Small intestine (tissue), 7 donors: ENCODE measurements at regions not wholly inside any gene's neighbourhood (a gene's known extent, or its start where the extent isn't known, plus 50 kb on each side); places are given as distances from the start of the nearest gene placed in this dataset.
A peak's percentile ranks its signal among the peaks of the same experiment; 100 is the strongest.

Experiments used
- DNase-seq, 2 donors: peaks; one replicate each; pipeline versions ENCODE4 v3.0.0 to v3.0.0-alpha.2; 2013
- FAIRE-seq: peaks from 2 replicates; lab custom pipeline; 2012; peaks lifted over from hg19 to GRCh38; lab: Jason Lieb, UNC
- H3K27ac ChIP-seq, 3 donors: one replicate each; pipeline ENCODE4 v1.5.1; 2013; ENCODE audit warnings: low read length in 2 of 3, mild to moderate bottlenecking in 2 of 3, control low read depth in 1 of 3, inconsistent platforms in 1 of 3, low read depth in 1 of 3, moderate library complexity in 1 of 3
- H3K27me3 ChIP-seq, 3 donors: one replicate each; pipeline ENCODE4 v1.6.1; 2013; ENCODE audit warnings: low read length in 3 of 3, inconsistent platforms in 1 of 3; ENCODE audit not compliant: control insufficient read depth in 3 of 3, insufficient read depth in 3 of 3
- H3K36me3 ChIP-seq, 3 donors: one replicate each; pipeline ENCODE4 v1.6.1; 2013; ENCODE audit warnings: low read length in 3 of 3, inconsistent platforms in 1 of 3, low read depth in 1 of 3, mild to moderate bottlenecking in 1 of 3, moderate library complexity in 1 of 3; ENCODE audit not compliant: control insufficient read depth in 3 of 3, insufficient read depth in 2 of 3
- H3K4me1 ChIP-seq, 3 donors: one replicate each; pipeline ENCODE4 v1.6.1; 2013; ENCODE audit warnings: low read length in 2 of 3, inconsistent platforms in 1 of 3, low read depth in 1 of 3, mild to moderate bottlenecking in 1 of 3, moderate library complexity in 1 of 3; ENCODE audit not compliant: control insufficient read depth in 3 of 3, insufficient read depth in 2 of 3
- H3K4me3 ChIP-seq, 3 donors: one replicate each; pipeline ENCODE4 v1.5.1; 2013; ENCODE audit warnings: low read length in 3 of 3, control low read depth in 1 of 3, inconsistent platforms in 1 of 3, low read depth in 1 of 3, mild to moderate bottlenecking in 1 of 3, moderate library complexity in 1 of 3
- H3K9me3 ChIP-seq, 2 donors: one replicate each; pipeline ENCODE4 v1.6.1; 2013; ENCODE audit warnings: low read depth in 1 of 2, low read length in 1 of 2; ENCODE audit not compliant: control insufficient read depth in 2 of 2, insufficient read depth in 1 of 2
- WGBS, 3 donors: extraction: QIAGEN DNeasy Blood & Tissue Kit; methylation state at CpG; one replicate each; pipeline ENCODE4 v1.1.7; 2013; 5-methylcytosine and 5-hydroxymethylcytosine counted together
- donor health status: healthy with polysubstance abuse.
- donor health status: control.
- donor health status: control.
- donor health status: Bipolar disorder and iron deficiency.
- donor health status: healthy.

- WGBS, 3 donors, result 74 to 89% (median 80%) methylated on average over 6 of the region's 6 CpGs
- no peak overlapping the region for H3K27ac ChIP-seq
- peaks cover 0 to 3% (median 0%) of the 10 kb centered on the region in 3 donors for H3K27me3 ChIP-seq
- no peaks in the 10 kb centered on the region for H3K4me1 ChIP-seq
- H3K9me3 ChIP-seq, result no peaks in the 10 kb centered on the region
- no peak for DNase-seq
- no peaks in the 10 kb centered on the region for H3K36me3 ChIP-seq
- FAIRE-seq, result no peak
- H3K4me3 ChIP-seq, result no peak overlapping the region
Measured at GRCh38 chr7:142328551-142328950, 70.7 kb upstream of the PRSS58 start.

GRCh38 chr7:142327628-142328405 lies 70.0 kb upstream of the PRSS58 start:
- Histone ChIP-seq H3K4me3 (no peak overlapping the region), H3K9me3 (no peaks in the 10 kb centered on the region), H3K27me3 (no peaks in the 10 kb centered on the region), H3K36me3 (no peaks in the 10 kb centered on the region), H3K4me1 (no peaks in the 10 kb centered on the region), H3K27ac (no peak overlapping the region)
- DNase-seq (no peak), FAIRE-seq (no peak)
- 58 to 77% (median 68%) methylated on average over 11 of the region's 11 CpGs for WGBS, 3 donors

- no peaks in the 10 kb centered on the region for H3K36me3 ChIP-seq
- no peaks in the 10 kb centered on the region for H3K9me3 ChIP-seq
- peak; percentile 15 to 59 for DNase-seq
- no peaks in the 10 kb centered on the region for H3K4me1 ChIP-seq
- no peak overlapping the region for H3K27ac ChIP-seq
- H3K27me3 ChIP-seq, result no peaks in the 10 kb centered on the region
- FAIRE-seq, result no peak
- WGBS, 3 donors, result 13 to 15% (median 14%) methylated on average over 4 of the region's 4 CpGs
- H3K4me3 ChIP-seq, result no peak overlapping the region
Measured at GRCh38 chr7:142323706-142324105, 65.8 kb upstream of the PRSS58 start.

DNA sequence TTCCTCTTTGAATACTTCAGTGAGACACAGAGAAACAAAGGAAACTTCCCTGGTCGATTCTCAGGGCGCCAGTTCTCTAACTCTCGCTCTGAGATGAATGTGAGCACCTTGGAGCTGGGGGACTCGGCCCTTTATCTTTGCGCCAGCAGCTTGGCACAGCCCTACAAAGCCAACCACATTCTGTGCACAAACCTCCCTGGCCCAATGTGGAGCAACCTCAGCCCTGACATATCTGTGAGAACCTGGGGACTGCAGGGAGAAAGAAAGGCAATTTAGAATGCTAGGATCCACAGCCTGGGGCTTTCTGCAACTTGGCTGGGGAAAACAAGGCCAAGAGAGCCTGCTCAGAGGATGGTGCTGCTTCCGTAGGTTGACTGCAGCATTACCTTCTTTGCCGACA lies 63.5 kb upstream of the PRSS58 start:
- 76 to 89% (median 81%) methylated on average over 7 of the region's 7 CpGs for WGBS, 3 donors
- Histone ChIP-seq H3K27ac (no peak overlapping the region), H3K9me3 (no peaks in the 10 kb centered on the region), H3K27me3 (no peaks in the 10 kb centered on the region), H3K36me3 (no peaks in the 10 kb centered on the region), H3K4me1 (no peaks in the 10 kb centered on the region), H3K4me3 (no peak overlapping the region)
- DNase-seq, result no peak
- no peak for FAIRE-seq

- FAIRE-seq, result no peak
- Histone ChIP-seq H3K36me3 (no peaks in the 10 kb centered on the region), H3K4me1 (no peaks in the 10 kb centered on the region), H3K9me3 (no peaks in the 10 kb centered on the region), H3K27ac (peak overlapping the region in 1 of 3 donors; percentile 6), H3K27me3 (no peaks in the 10 kb centered on the region), H3K4me3 (no peak overlapping the region)
- WGBS, 3 donors, result 89 to 96% (median 94%) methylated on average over 2 of the region's 2 CpGs
- DNase-seq, result no peak
Measured at GRCh38 chr7:142320883-142321282, 63.0 kb upstream of the PRSS58 start.

DNA sequence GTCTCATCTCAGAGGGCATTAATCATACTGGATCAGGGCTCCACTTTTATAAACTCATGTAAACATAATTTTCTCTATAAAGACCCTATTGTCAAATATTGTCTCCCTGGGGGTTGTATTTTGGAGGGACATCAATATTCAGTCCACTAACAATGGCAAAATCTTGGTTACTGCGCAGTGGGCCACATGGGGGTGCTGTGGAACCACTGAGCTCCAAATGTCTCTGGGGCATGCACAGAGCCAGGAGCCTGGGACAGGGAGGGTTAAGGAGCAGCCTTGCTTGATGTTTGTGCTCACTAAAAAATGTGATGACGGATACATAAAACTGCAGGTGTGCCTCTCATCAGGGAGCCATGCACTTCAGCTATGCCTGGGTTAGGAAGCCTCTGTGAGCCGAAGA lies 62.1 kb upstream of the PRSS58 start:
- Histone ChIP-seq H3K4me1 (no peaks in the 10 kb centered on the region), H3K4me3 (no peak overlapping the region), H3K9me3 (no peaks in the 10 kb centered on the region), H3K27ac (no peak overlapping the region), H3K36me3 (no peaks in the 10 kb centered on the region), H3K27me3 (no peaks in the 10 kb centered on the region)
- no peak for FAIRE-seq
- 47 to 57% (median 53%) methylated on average over 3 of the region's 3 CpGs for WGBS, 3 donors
- DNase-seq, result no peak

GRCh38 chr7:142314281-142314680 lies 56.4 kb upstream of the PRSS58 start:
- H3K36me3 ChIP-seq, result no peaks in the 10 kb centered on the region
- no peak overlapping the region for H3K4me3 ChIP-seq
- no peaks in the 10 kb centered on the region for H3K9me3 ChIP-seq
- DNase-seq, result no peak
- H3K27me3 ChIP-seq, result no peaks in the 10 kb centered on the region
- H3K4me1 ChIP-seq, result no peaks in the 10 kb centered on the region
- H3K27ac ChIP-seq, result no peak overlapping the region
- no peak for FAIRE-seq

DNA sequence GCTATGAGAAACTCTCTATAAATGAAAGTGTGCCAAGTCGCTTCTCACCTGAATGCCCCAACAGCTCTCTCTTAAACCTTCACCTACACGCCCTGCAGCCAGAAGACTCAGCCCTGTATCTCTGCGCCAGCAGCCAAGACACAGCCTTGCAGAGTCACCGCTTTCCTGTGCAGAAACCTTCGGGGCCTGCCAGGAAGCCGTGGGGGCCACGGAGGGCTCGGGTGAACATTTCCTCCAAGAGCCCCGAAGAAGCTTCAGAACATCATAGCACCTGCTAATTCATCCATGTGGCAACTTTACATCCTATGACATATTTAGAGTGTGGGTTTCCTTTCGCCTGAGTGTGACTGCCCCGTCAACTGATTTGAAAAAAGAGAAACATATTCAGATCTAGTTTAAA lies 55.7 kb upstream of the PRSS58 start:
- no peak for FAIRE-seq
- no peaks in the 10 kb centered on the region for H3K9me3 ChIP-seq
- DNase-seq, result no peak
- H3K4me3 ChIP-seq, result no peak overlapping the region
- H3K27me3 ChIP-seq, result no peaks in the 10 kb centered on the region
- WGBS, 3 donors, result 56 to 75% (median 65%) methylated on average over 11 of the region's 11 CpGs
- no peaks in the 10 kb centered on the region for H3K4me1 ChIP-seq
- no peaks in the 10 kb centered on the region for H3K36me3 ChIP-seq
- no peak overlapping the region for H3K27ac ChIP-seq

GRCh38 chr7:142311876-142312275 lies 54.0 kb upstream of the PRSS58 start:
- DNase-seq, result no peak
- Histone ChIP-seq H3K27ac (no peak overlapping the region), H3K4me1 (no peaks in the 10 kb centered on the region), H3K36me3 (no peaks in the 10 kb centered on the region), H3K9me3 (no peaks in the 10 kb centered on the region), H3K4me3 (no peak overlapping the region), H3K27me3 (peaks cover 0 to 3% (median 0%) of the 10 kb centered on the region in 3 donors)
- FAIRE-seq, result no peak
- WGBS, 3 donors, result 73 to 84% (median 78%) methylated on average over 3 of the region's 3 CpGs
